T-helper 1 cell treated with Interleukin-12 subunit alpha and Interleukin-12 subunit beta and Interleukin-4 antibody, amounts not matched to agents 30 μg/mL and 1 μg/mL, for 36 hours (primary cell): ENCODE measurements at regions not wholly inside any gene's neighbourhood (a gene's known extent, or its start where the extent isn't known, plus 50 kb on each side); places are given as distances from the start of the nearest gene placed in this dataset.

Experiments
- H3K27ac Mint-ChIP-seq: one replicate; pipeline ENCODE4 v1.8.0; 2021; ENCODE audit warnings: mild to moderate bottlenecking, mixed read lengths
- H3K27me3 Mint-ChIP-seq: one replicate; pipeline ENCODE4 v1.8.0; 2021; ENCODE audit warnings: low read depth, mixed read lengths
- H3K36me3 Mint-ChIP-seq: one replicate; pipeline ENCODE4 v1.8.0; 2021; ENCODE audit warnings: low read depth, mixed read lengths
- H3K4me1 Mint-ChIP-seq: one replicate; pipeline ENCODE4 v1.8.0; 2021; ENCODE audit warnings: low read depth, mixed read lengths
- H3K4me3 Mint-ChIP-seq: one replicate; pipeline ENCODE4 v1.8.0; 2021; ENCODE audit warnings: mild to moderate bottlenecking, moderate library complexity, mixed read lengths
- H3K9me3 Mint-ChIP-seq: one replicate; pipeline ENCODE4 v1.8.0; 2021; ENCODE audit warnings: mixed read lengths

DNA sequence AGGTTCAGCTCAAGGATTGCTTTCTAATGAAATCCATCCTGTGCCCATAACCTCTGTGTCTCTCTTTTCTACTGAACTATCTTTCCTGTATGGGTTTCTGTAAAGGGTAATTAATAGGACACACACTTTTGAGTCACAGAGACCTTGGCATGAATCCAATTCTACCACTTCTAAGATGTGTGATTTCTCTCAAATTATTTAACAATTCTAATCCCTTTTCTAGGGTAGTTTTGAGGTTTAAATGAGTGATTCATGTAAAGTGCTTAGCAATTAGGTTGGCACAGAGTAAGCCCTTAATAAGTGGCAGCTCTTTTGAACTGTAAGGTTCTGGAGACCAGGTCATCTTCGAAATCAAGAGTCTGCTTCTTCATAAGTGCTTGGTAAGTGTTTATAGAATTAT is 202.7 kb downstream of the RASSF9 start:
- H3K4me3 Mint-ChIP-seq, result no peak overlapping the region
- no peaks in the 10 kb centered on the region for H3K36me3 Mint-ChIP-seq
- H3K4me1 Mint-ChIP-seq, result no peaks in the 10 kb centered on the region
- no peak overlapping the region for H3K27ac Mint-ChIP-seq
- H3K9me3 Mint-ChIP-seq, result peaks cover 3% of the 10 kb centered on the region
- H3K27me3 Mint-ChIP-seq, result no peaks in the 10 kb centered on the region

- Mint-ChIP-seq H3K36me3 (no peaks in the 10 kb centered on the region), H3K27me3 (no peaks in the 10 kb centered on the region), H3K9me3 (no peaks in the 10 kb centered on the region)
These were observed 196.4 kb downstream of the RASSF9 start for GRCh38 chr12:85639834-85640233.

DNA sequence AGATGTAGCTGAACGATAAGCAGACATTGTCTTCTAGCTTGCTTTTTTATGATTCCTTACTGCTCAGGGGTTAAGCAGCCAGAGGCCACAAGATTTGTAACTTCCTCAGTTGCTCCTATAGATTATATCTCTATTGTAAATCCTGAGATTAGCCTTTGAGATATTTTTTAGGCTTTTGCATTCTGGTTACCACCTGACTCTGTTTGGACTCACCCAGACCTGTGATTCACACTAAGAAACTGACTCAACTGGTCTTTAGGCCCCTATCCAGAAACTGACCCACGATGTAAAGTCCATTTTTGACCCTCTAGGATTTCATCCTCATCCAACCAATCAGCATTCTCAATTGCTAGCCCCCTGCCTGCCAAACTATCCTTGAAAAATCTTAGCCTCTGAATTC is 194.4 kb downstream of the RASSF9 start:
- no peaks in the 10 kb centered on the region for H3K36me3 Mint-ChIP-seq
- H3K4me1 Mint-ChIP-seq, result no peaks in the 10 kb centered on the region
- H3K27ac Mint-ChIP-seq, result no peak overlapping the region
- no peaks in the 10 kb centered on the region for H3K9me3 Mint-ChIP-seq
- H3K4me3 Mint-ChIP-seq, result no peak overlapping the region
- H3K27me3 Mint-ChIP-seq, result no peaks in the 10 kb centered on the region

More at GRCh38 chr12:85639834-85640233, 196.4 kb downstream of the RASSF9 start:
- no peaks in the 10 kb centered on the region for H3K4me1 Mint-ChIP-seq
- no peak overlapping the region for H3K27ac Mint-ChIP-seq
- H3K4me3 Mint-ChIP-seq, result no peak overlapping the region

DNA sequence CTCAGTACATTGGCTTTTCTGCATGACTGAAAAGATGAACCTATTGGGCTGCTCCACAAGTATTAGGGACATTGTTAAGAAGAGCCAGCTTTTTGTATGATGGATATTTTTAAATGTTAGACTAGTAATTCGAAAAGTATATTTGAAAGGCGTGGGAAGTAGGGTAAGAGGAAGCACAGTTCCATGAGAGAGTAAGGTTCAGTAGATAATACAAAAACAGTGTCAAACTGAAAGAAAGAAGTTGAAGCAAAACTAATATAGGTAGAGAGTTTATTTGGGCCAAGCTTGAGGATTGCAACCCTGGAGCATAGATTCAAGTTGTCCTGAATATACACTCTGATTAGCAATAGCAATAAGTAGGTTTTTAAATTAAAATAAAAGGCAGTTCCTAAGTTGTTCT is 193.9 kb downstream of the RASSF9 start:
- Mint-ChIP-seq H3K27me3 (no peaks in the 10 kb centered on the region), H3K4me3 (no peak overlapping the region), H3K36me3 (no peaks in the 10 kb centered on the region), H3K9me3 (no peaks in the 10 kb centered on the region), H3K27ac (no peak overlapping the region), H3K4me1 (no peaks in the 10 kb centered on the region)

- Mint-ChIP-seq H3K36me3 (no peaks in the 10 kb centered on the region), H3K9me3 (no peaks in the 10 kb centered on the region), H3K27ac (no peak overlapping the region), H3K4me3 (no peak overlapping the region), H3K4me1 (no peaks in the 10 kb centered on the region), H3K27me3 (no peaks in the 10 kb centered on the region)
These were observed 193.4 kb downstream of the RASSF9 start for GRCh38 chr12:85642808-85643207.

- Mint-ChIP-seq H3K9me3 (no peaks in the 10 kb centered on the region), H3K27ac (no peak overlapping the region), H3K4me1 (no peaks in the 10 kb centered on the region), H3K27me3 (no peaks in the 10 kb centered on the region), H3K4me3 (no peak overlapping the region), H3K36me3 (no peaks in the 10 kb centered on the region)
These were observed 191.7 kb downstream of the RASSF9 start for GRCh38 chr12:85644508-85644907.

DNA sequence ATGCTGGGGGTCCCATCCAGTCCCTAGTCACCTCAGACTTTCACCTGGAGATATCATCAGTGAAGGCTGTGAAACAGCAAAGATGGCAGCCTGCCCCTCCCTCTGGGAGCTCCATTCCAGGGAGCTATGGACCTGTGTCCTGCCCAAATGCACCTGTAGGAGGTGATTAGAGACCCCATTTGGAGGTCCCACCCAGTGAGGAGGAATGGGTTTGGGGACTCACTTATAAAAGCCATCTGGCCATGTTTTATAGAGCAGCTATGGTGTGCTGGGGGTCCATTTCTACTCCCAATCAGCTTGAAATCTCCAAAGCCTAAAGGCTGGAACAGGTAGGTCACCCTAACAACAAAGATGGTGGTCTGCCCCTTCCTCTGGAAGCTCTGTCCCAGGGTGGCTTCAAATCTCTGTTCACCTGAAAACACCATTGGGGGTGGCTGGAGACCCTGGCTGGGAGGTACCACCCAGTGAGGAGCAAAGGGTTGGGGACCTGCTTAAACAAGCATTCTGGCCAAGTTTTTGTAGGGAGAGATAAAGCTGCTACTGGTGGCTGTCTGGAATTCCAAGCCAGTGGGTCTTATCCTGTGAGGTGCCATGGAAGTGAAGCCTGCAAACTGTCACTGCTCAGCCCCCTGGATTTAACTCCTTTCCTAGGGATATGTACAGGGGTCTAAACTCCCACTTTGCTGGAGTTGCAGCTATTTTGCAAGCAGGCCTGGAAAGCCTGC is 182.3 kb downstream of the RASSF9 start:
- no peaks in the 10 kb centered on the region for H3K36me3 Mint-ChIP-seq
- H3K27ac Mint-ChIP-seq, result no peak overlapping the region
- H3K4me1 Mint-ChIP-seq, result no peaks in the 10 kb centered on the region
- no peaks in the 10 kb centered on the region for H3K27me3 Mint-ChIP-seq
- H3K4me3 Mint-ChIP-seq, result no peak overlapping the region
- peaks cover 4% of the 10 kb centered on the region for H3K9me3 Mint-ChIP-seq

GRCh38 chr12:85654456-85654840 is 181.8 kb downstream of the RASSF9 start:
- Mint-ChIP-seq H3K4me3 (no peak overlapping the region), H3K4me1 (no peaks in the 10 kb centered on the region), H3K36me3 (no peaks in the 10 kb centered on the region), H3K9me3 (peaks cover 4% of the 10 kb centered on the region), H3K27me3 (no peaks in the 10 kb centered on the region), H3K27ac (no peak overlapping the region)

DNA sequence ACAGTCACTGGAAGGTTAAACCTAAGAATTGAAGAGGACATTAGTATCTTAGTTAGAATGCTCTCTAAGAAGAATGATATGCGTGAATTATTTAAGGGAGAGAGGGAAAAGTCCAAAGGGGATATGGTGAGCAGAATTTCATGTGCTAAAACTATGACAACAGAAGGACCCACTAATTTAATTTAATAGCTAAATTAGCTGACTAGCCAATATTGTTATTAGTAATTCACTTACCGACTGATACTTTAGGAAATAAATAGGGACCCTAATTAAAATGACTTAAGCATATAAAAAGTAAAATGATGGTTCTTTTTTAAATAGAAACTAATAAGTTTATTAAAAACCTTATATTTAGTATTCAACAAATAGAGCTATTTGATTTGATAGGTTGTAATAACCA is 179.6 kb downstream of the RASSF9 start:
- H3K27ac Mint-ChIP-seq, result no peak overlapping the region
- H3K4me3 Mint-ChIP-seq, result no peak overlapping the region
- H3K36me3 Mint-ChIP-seq, result no peaks in the 10 kb centered on the region
- no peaks in the 10 kb centered on the region for H3K4me1 Mint-ChIP-seq
- H3K9me3 Mint-ChIP-seq, result peaks cover 4% of the 10 kb centered on the region
- no peaks in the 10 kb centered on the region for H3K27me3 Mint-ChIP-seq

- H3K9me3 Mint-ChIP-seq, result peaks cover 4% of the 10 kb centered on the region
- no peak overlapping the region for H3K4me3 Mint-ChIP-seq
- no peak overlapping the region for H3K27ac Mint-ChIP-seq
- no peaks in the 10 kb centered on the region for H3K36me3 Mint-ChIP-seq
- no peaks in the 10 kb centered on the region for H3K4me1 Mint-ChIP-seq
- H3K27me3 Mint-ChIP-seq, result no peaks in the 10 kb centered on the region
These were observed 179.0 kb downstream of the RASSF9 start for GRCh38 chr12:85657251-85657650.

DNA sequence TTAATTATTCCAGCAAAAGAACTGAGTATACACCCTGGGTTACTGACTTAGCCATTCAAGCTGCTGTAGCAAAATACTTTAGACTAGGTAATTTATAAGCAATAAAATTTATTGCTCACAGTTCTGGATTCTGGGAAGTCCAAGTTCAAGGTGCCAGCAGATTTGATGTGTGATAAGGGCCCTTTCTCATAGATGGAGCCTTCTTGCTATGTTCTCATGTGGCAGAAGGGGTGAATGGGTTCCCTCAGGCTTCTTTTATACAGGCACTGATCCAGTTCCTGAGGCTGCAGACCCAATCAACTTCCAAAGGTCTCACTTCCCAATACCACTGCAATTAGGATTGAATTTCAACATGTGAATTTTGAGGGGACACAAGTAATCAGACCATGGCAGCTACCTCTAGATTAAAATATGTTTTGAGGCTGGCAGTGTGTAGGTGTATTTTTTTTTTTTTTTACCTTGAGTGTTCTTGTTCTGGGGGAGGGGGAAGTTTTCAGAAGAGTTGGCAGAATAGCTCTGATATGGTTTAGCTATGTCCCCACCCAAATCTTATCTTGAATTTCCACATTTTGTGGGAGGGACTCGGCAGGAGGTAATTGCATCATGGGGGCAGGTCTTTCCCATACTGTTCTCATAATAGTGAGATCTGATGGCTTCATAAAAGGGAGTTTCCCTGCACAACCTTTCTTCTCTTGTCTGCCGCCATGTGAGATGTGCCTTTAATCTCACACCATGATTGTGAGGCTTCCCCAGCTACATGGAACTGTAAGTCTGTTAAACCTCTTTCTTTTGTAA is 178.2 kb downstream of the RASSF9 start:
- Mint-ChIP-seq H3K36me3 (no peaks in the 10 kb centered on the region), H3K27me3 (no peaks in the 10 kb centered on the region), H3K4me1 (no peaks in the 10 kb centered on the region), H3K9me3 (peaks cover 4% of the 10 kb centered on the region), H3K4me3 (no peak overlapping the region), H3K27ac (no peak overlapping the region)

GRCh38 chr12:85659754-85660530 is 176.3 kb downstream of the RASSF9 start:
- H3K27me3 Mint-ChIP-seq, result no peaks in the 10 kb centered on the region
- no peak overlapping the region for H3K4me3 Mint-ChIP-seq
- peaks cover 4% of the 10 kb centered on the region for H3K9me3 Mint-ChIP-seq
- H3K27ac Mint-ChIP-seq, result no peak overlapping the region
- no peaks in the 10 kb centered on the region for H3K36me3 Mint-ChIP-seq
- H3K4me1 Mint-ChIP-seq, result no peaks in the 10 kb centered on the region

- Mint-ChIP-seq H3K27me3 (no peaks in the 10 kb centered on the region), H3K4me1 (no peaks in the 10 kb centered on the region), H3K27ac (no peak overlapping the region), H3K4me3 (no peak overlapping the region), H3K36me3 (no peaks in the 10 kb centered on the region), H3K9me3 (peaks cover 4% of the 10 kb centered on the region)
These were observed 174.6 kb downstream of the RASSF9 start for GRCh38 chr12:85661461-85662206.

GRCh38 chr12:85662207-85662602 is 174.0 kb downstream of the RASSF9 start:
- Mint-ChIP-seq H3K9me3 (peaks cover 4% of the 10 kb centered on the region), H3K36me3 (no peaks in the 10 kb centered on the region), H3K27me3 (no peaks in the 10 kb centered on the region), H3K4me3 (no peak overlapping the region), H3K27ac (no peak overlapping the region), H3K4me1 (no peaks in the 10 kb centered on the region)
